ENCODE measurements at regions not wholly inside any gene's neighbourhood (a gene's known extent, or its start where the extent isn't known, plus 50 kb on each side); places are given as distances from the start of the nearest gene placed in this dataset.
"Not testable (repeated sequence)": the region's sequence is repeated elsewhere in the genome, so short reads cannot be mapped to it uniquely, and the experiment has no call there.

DNA sequence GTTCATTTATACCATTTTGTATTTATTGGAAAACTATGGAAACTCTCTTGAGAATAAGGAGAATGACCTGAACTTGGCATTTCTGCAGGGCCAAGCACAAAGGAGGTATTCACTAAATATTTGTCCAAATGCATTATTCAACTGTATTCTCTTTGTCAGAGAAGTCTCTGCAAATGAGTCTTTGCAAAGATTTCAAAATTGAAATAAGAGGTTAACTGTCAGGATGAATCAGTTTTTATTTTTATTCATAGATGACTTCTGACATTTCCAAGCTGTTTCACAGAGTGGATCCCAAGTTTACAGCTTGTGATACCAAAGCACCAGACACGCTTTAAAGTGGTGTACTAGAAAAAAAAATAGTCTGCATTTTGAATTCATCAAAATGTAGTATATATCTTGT is 131.6 kb downstream of the UTRN start:
- H3K27ac ChIP-seq: peak overlapping the region; percentile 51; the same call in 1 of the 2 replicates
- TF ChIP-seq, protein P1, sequence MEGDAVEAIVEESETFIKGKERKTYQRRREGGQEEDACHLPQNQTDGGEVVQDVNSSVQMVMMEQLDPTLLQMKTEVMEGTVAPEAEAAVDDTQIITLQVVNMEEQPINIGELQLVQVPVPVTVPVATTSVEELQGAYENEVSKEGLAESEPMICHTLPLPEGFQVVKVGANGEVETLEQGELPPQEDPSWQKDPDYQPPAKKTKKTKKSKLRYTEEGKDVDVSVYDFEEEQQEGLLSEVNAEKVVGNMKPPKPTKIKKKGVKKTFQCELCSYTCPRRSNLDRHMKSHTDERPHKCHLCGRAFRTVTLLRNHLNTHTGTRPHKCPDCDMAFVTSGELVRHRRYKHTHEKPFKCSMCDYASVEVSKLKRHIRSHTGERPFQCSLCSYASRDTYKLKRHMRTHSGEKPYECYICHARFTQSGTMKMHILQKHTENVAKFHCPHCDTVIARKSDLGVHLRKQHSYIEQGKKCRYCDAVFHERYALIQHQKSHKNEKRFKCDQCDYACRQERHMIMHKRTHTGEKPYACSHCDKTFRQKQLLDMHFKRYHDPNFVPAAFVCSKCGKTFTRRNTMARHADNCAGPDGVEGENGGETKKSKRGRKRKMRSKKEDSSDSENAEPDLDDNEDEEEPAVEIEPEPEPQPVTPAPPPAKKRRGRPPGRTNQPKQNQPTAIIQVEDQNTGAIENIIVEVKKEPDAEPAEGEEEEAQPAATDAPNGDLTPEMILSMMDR (conservative IDR thresholded peaks at IDR 0.05): no peak
- no peak for TF ChIP-seq ZFX (IDR thresholded peaks at IDR 0.05)

DNA sequence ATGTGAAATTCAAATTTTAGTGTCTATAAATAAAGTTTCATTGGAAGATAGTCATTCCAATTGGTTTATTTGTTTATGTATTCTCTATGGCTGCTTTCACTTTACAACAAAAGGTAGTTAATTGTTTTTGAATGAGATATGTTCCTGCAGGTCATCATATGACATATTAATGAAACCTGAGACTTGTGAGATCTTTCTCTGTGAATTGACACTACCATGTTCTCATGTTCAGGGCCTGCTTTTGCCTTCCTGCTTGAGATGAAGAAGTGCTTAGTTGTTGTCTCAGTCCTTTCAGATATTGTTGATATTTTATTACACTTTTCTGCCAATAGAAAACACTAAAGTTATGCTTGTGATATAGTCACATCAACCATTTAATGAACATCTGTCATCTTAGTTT is 132.5 kb downstream of the UTRN start:
- TF ChIP-seq, protein P1 (conservative IDR thresholded peaks at IDR 0.05): no peak
- no peak for TF ChIP-seq ZFX (IDR thresholded peaks at IDR 0.05)

DNA sequence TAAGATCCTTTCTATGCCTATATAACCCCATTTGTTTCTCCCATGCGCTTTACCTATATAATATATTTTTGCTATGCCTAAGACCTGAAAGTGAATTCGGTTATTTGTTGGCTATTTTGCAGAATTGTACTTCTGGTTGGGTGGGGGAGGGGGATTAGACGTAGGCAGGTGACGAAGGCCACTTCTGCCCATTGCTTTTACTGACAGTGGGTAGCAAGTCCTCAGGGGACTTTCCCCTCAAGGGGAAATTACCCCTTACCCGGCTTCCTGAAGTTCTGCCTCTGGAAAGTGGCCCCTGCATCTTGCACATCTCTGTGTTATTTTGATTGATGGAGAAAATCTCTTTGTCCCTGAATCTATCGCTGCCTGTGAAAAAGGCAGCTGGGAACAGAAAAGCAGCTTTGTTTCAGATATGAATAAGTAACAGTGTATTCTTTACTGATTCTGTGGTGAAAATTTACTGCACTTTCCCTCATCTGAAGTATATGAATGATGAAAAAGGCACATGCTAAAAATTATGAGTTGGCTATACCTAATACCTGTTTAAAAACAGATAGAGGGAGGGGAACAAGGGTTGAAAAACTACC is 133.9 kb downstream of the UTRN start:
- TF ChIP-seq, protein P1 (conservative IDR thresholded peaks at IDR 0.05): no peak
- no peak for TF ChIP-seq ZFX (IDR thresholded peaks at IDR 0.05)
- no peak overlapping the region for H3K27ac ChIP-seq

More for the DNA sequence above, 132.5 kb downstream of the UTRN start:
- H3K27ac ChIP-seq: no peak overlapping the region

DNA sequence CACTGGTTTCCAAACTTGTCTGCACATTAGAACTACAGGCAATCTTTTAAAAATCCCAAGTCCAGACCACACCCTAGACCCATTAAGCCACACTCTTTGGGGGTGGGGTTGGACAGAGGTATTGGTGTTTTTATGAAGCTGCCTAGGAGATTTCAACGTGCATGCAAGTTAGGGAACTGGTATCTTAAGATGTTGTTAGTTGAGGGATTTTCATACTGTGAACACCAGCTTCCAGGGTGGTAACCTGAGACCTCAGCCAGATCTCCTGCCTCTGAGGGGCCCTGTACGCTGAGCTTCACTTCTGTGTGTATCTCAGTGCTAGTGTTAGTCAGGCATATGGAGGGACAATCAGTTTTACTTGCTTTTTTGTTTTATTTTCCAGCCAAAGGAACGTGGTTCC is 138.0 kb downstream of the UTRN start:
- no peak overlapping the region for H3K27ac ChIP-seq
- TF ChIP-seq, protein P1 (conservative IDR thresholded peaks at IDR 0.05): no peak
- TF ChIP-seq ZFX (IDR thresholded peaks at IDR 0.05): no peak

DNA sequence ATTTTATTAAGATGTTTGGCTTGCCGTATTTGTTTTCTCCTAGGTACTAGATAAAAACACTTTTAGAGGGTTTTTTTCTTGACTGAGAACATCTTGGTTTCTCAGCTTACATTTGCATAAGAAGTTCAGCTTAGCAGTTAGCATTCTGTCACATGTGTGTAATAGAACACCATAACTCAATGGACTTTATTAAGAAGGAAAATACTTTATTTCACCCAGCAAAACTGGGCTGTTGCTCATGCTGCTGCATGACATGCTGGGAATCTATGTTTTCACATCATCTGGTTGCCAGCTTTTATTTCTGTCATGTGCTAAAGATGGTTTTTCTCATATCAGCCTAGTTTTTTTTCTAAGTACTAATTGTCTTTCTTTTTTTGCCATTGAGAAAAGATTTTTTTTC is 144.6 kb downstream of the UTRN start:
- no peak for TF ChIP-seq ZFX (IDR thresholded peaks at IDR 0.05)
- TF ChIP-seq, protein P1 (conservative IDR thresholded peaks at IDR 0.05): no peak
- H3K27ac ChIP-seq: no peak overlapping the region

DNA sequence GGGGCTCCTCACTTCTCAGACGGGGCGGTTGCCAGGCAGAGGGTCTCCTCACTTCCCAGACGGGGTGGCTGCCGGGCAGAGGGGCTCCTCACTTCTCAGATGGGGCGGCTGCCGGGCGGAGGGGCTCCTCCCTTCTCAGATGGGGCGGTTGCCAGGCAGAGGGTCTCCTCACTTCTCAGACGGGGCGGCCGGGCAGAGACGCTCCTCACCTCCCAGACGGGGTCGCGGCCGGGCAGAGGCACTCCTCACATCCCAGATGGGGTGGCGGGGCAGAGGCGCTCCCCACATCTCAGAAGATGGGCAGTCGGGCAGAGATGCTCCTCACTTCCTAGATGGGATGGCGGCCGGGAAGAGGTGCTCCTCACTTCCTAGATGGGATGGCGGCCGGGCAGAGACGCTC is 148.3 kb downstream of the UTRN start:
- H3K27ac ChIP-seq: not testable (repeated sequence)

DNA sequence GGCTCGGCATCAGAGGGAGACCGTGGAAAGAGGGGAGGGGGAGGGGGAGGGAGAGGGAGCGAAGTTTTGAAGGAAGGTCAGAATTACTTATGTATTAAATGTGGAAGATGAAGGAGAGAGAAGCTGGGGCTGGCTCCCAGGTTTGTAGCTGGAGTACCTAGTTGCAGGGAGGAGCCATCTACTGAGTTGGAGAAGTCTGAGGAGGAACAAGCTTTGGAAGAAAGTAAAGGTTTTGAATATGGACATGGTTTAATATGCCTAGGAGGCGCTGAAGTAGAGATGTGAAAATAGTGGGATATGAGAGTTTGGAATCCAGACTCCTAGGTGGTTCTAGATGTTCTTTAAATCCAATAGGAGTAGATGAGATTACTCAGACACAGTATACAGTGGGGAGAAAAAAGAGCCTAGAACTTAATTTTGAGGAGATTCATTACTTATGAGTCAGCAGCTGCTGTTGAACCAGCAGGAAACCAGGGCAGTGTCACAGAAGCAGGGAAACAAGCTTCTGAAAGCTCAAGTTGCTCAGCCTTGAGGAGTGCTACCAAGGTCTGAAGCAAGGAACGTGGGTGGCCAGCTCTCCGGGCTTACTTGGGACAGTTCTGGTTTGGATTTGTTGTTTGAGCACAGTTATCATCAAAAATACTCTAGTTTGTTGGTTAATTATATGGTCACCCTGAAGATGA is 149.3 kb downstream of the UTRN start:
- no peak overlapping the region for H3K27ac ChIP-seq
- TF ChIP-seq, protein P1 (conservative IDR thresholded peaks at IDR 0.05): no peak

Data from C4-2B (cell line).